H9 (cell line): ENCODE measurements at regions not wholly inside any gene's neighbourhood (a gene's known extent, or its start where the extent isn't known, plus 50 kb on each side); places are given as distances from the start of the nearest gene placed in this dataset.

Source experiments
- DNase-seq: peaks from one replicate; pipeline ENCODE4 v3.0.0-alpha.2; 2017
- H2AFZ ChIP-seq: one replicate; pipeline ENCODE4 v1.6.1; 2013; ENCODE audit warnings: mild to moderate bottlenecking, low read length, control low read depth, moderate library complexity
- H2AK5ac ChIP-seq: 2 replicates; pipeline ENCODE4 v1.6.1; 2013; ENCODE audit warnings: low read length, control low read depth, mixed read lengths; ENCODE audit not compliant: insufficient read length
- H2BK120ac ChIP-seq: one replicate; pipeline ENCODE4 v1.6.1; 2013; ENCODE audit warnings: low read depth, mild to moderate bottlenecking, low read length, control low read depth, inconsistent platforms; ENCODE audit not compliant: poor library complexity, severe bottlenecking
- H2BK12ac ChIP-seq: 2 replicates; pipeline ENCODE4 v1.6.1; 2013; ENCODE audit warnings: low read length, control low read depth, mixed read lengths, low read depth; ENCODE audit not compliant: insufficient read length
- H2BK15ac ChIP-seq: 2 replicates; pipeline ENCODE4 v1.6.1; 2013; ENCODE audit warnings: low read depth, low read length, control low read depth
- H2BK20ac ChIP-seq: one replicate; pipeline ENCODE4 v1.6.1; 2013; ENCODE audit warnings: low read depth, mild to moderate bottlenecking, low read length, control low read depth, inconsistent platforms; ENCODE audit not compliant: poor library complexity, severe bottlenecking
- H2BK5ac ChIP-seq: 2 replicates; pipeline ENCODE4 v1.6.1; 2013; ENCODE audit warnings: low read length, control low read depth, mixed read lengths; ENCODE audit not compliant: insufficient read length
- H3K14ac ChIP-seq: 2 replicates; pipeline ENCODE4 v1.6.1; 2013; ENCODE audit warnings: low read length, control low read depth; ENCODE audit not compliant: insufficient read depth
- H3K18ac ChIP-seq: 2 replicates; pipeline ENCODE4 v1.6.1; 2013; ENCODE audit warnings: low read depth, mild to moderate bottlenecking, mixed read lengths, low read length, control low read depth; ENCODE audit not compliant: insufficient read length
- H3K23ac ChIP-seq: 2 replicates; pipeline ENCODE4 v1.6.1; 2013; ENCODE audit warnings: low read length, control low read depth, mixed read lengths, low read depth; ENCODE audit not compliant: insufficient read length
- H3K23me2 ChIP-seq: 2 replicates; pipeline ENCODE4 v1.6.1; 2013; ENCODE audit warnings: low read depth, mild to moderate bottlenecking, mixed read lengths, low read length, control low read depth; ENCODE audit not compliant: insufficient read length, poor library complexity, severe bottlenecking
- H3K27ac ChIP-seq: 2 replicates; pipeline ENCODE4 v1.5.1; 2013; ENCODE audit warnings: low read length, control low read depth, mixed read lengths, low read depth; ENCODE audit not compliant: insufficient read length
- H3K27me3 ChIP-seq: 2 replicates; pipeline ENCODE4 v1.6.1; 2013; ENCODE audit warnings: low read length, control low read depth, inconsistent platforms; ENCODE audit not compliant: insufficient read depth
- H3K4ac ChIP-seq: 2 replicates; pipeline ENCODE4 v1.6.1; 2013; ENCODE audit warnings: low read depth, mild to moderate bottlenecking, control low read depth, inconsistent platforms, low read length, moderate library complexity
- H3K4me1 ChIP-seq: 2 replicates; pipeline ENCODE4 v1.6.1; 2013; ENCODE audit warnings: low read length, control low read depth, inconsistent platforms; ENCODE audit not compliant: insufficient read depth
- H3K4me2 ChIP-seq: 2 replicates; pipeline ENCODE4 v1.6.1; 2013; ENCODE audit warnings: low read length, control low read depth, mixed read lengths; ENCODE audit not compliant: insufficient read length, insufficient read depth
- H3K56ac ChIP-seq: 2 replicates; pipeline ENCODE4 v1.6.1; 2013; ENCODE audit warnings: low read depth, mild to moderate bottlenecking, mixed read lengths, low read length, control low read depth; ENCODE audit not compliant: insufficient read length
- H3K79me1 ChIP-seq: 2 replicates; pipeline ENCODE4 v1.6.1; 2013; ENCODE audit warnings: low read depth, mild to moderate bottlenecking, moderate library complexity, low read length, control low read depth, inconsistent platforms; ENCODE audit not compliant: insufficient read depth, poor library complexity, severe bottlenecking
- H3K79me2 ChIP-seq: 2 replicates; pipeline ENCODE4 v1.6.1; 2013; ENCODE audit warnings: low read length, control low read depth, inconsistent platforms; ENCODE audit not compliant: insufficient read depth
- H3K9ac ChIP-seq: 2 replicates; pipeline ENCODE4 v1.6.1; 2013; ENCODE audit warnings: low read length, control low read depth, mixed read lengths; ENCODE audit not compliant: insufficient read length; ENCODE audit errors: extremely low read depth
- H3K9me3 ChIP-seq: one replicate; pipeline ENCODE4 v1.6.1; 2013; ENCODE audit warnings: low read depth, low read length, inconsistent platforms; ENCODE audit not compliant: control insufficient read depth
- H3T11ph ChIP-seq: one replicate; pipeline ENCODE4 v1.6.1; 2013; ENCODE audit warnings: mild to moderate bottlenecking, low read length, control low read depth, inconsistent platforms
- H4K20me1 ChIP-seq: one replicate; pipeline ENCODE4 v1.6.1; 2013; ENCODE audit not compliant: control insufficient read depth, insufficient read length, insufficient read depth
- H4K5ac ChIP-seq: 2 replicates; pipeline ENCODE4 v1.6.1; 2013; ENCODE audit warnings: low read depth, mild to moderate bottlenecking, mixed read lengths, low read length, control low read depth; ENCODE audit not compliant: insufficient read length
- H4K8ac ChIP-seq: replicated peaks from 2 replicates; pipeline ENCODE4 v1.6.1; 2013; ENCODE audit warnings: low read length, control low read depth, mixed read lengths, low read depth; ENCODE audit not compliant: insufficient read length
- H4K91ac ChIP-seq: 2 replicates; pipeline ENCODE4 v1.6.1; 2013; ENCODE audit warnings: low read depth, mild to moderate bottlenecking, moderate library complexity, mixed read lengths, low read length, control low read depth; ENCODE audit not compliant: insufficient read length
- H3K27ac Mint-ChIP-seq, 3 experiments: 2 replicates in 2 of 3; 3 replicates in 1 of 3; pipeline ENCODE4 v1.8.0; 2020 to 2021; ENCODE audit warnings: mixed read lengths in 3 of 3, mild to moderate bottlenecking in 1 of 3, moderate library complexity in 1 of 3
- H3K27me3 Mint-ChIP-seq: 2 replicates; pipeline ENCODE4 v1.8.0; 2021; ENCODE audit warnings: low read depth, mild to moderate bottlenecking, moderate library complexity, mixed read lengths
- H3K36me3 Mint-ChIP-seq, 3 experiments: 2 replicates in 2 of 3; 3 replicates in 1 of 3; pipeline ENCODE4 v1.8.0; 2020 to 2021; ENCODE audit warnings: low read depth in 3 of 3, mixed read lengths in 3 of 3; ENCODE audit not compliant: insufficient read depth in 1 of 3
- H3K4me1 Mint-ChIP-seq, 2 experiments: 2 replicates each; pipeline ENCODE4 v1.8.0; 2020; ENCODE audit warnings: mixed read lengths in 2 of 2
- H3K4me3 Mint-ChIP-seq, 2 experiments: 2 replicates in 1 of 2; 3 replicates in 1 of 2; pipeline ENCODE4 v1.8.0; 2020 to 2021; ENCODE audit warnings: mild to moderate bottlenecking in 2 of 2, mixed read lengths in 2 of 2, moderate library complexity in 1 of 2
- H3K9me3 Mint-ChIP-seq, 2 experiments: 2 replicates in 1 of 2; 3 replicates in 1 of 2; pipeline ENCODE4 v1.8.0; 2020; ENCODE audit warnings: mild to moderate bottlenecking in 2 of 2, mixed read lengths in 2 of 2, moderate library complexity in 1 of 2
- WGBS: extraction: QIAGEN DNeasy Blood & Tissue Kit; methylation state at CpG from one replicate; pipeline ENCODE4 v1.1.7; 2013; ENCODE audit warnings: missing lambda C conversion rate, low lambda C conversion rate, mixed read lengths; ENCODE audit not compliant: insufficient read length; ENCODE audit errors: extremely low coverage; 5-methylcytosine and 5-hydroxymethylcytosine counted together
- TF ChIP-seq, protein P1 (sequence below): fragments of 200-600 bp; sonication (generic); conservative IDR thresholded peaks from 3 replicates; pipeline ENCODE4 v1.8.0; 2021; ENCODE audit warnings: antibody characterized with exemption, mild to moderate bottlenecking

DNA sequence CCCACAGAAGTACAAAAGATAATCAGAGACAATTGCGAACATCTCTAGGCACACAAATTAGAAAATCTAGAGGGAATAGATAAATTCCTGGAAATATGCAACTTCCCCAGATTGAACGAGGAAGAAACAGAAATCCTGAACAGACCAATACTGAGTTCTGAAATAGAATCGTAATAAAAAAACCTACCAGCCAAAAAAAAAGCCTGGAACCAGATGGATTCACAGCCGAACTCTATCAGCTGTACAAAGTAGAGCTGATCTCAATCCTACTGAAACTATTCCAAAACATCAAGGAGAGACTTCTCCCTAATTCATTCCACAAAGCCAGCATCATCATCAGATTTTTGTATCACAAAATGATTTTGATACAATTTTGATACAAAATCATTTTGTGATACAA is 206.4 kb downstream of the REEP3 start:
- H3K27ac ChIP-seq, result no peak overlapping the region
- WGBS, result no CpG with 5 or more reads among the region's 4 CpGs
- no peak overlapping the region for H3K18ac ChIP-seq
- H3K4me3 Mint-ChIP-seq, result no peak overlapping the region
- no peak overlapping the region for H3K56ac ChIP-seq
- H3K79me1 ChIP-seq, result no peaks in the 10 kb centered on the region
- H3K9me3 Mint-ChIP-seq, result no peaks in the 10 kb centered on the region
- no peak overlapping the region for H2BK15ac ChIP-seq
- no peak overlapping the region for H3K4me2 ChIP-seq
- H3K14ac ChIP-seq, result no peak overlapping the region
- no peaks in the 10 kb centered on the region; a peak in 1 of 7 replicates for H3K36me3 Mint-ChIP-seq
- no peak overlapping the region for H2BK12ac ChIP-seq
- H3K27me3 Mint-ChIP-seq, result peaks cover under 1% of the 10 kb centered on the region; the same call in 1 of the 2 replicates
- no peak overlapping the region for H3K9ac ChIP-seq
- H2BK20ac ChIP-seq, result no peak overlapping the region
- H3K27me3 ChIP-seq, result no peaks in the 10 kb centered on the region
- H3K23me2 ChIP-seq, result no peaks in the 10 kb centered on the region
- H3K4ac ChIP-seq, result no peak overlapping the region
- no peak overlapping the region for H4K5ac ChIP-seq
- no peak for DNase-seq
- H2BK5ac ChIP-seq, result no peak overlapping the region
- H2AK5ac ChIP-seq, result no peak overlapping the region
- no peak overlapping the region for H2BK120ac ChIP-seq
- no peaks in the 10 kb centered on the region for H3K4me1 Mint-ChIP-seq
- H3T11ph ChIP-seq, result no peak overlapping the region
- no peaks in the 10 kb centered on the region for H4K20me1 ChIP-seq
- H4K8ac ChIP-seq, result no peak overlapping the region
- no peak overlapping the region for H3K23ac ChIP-seq
- no peaks in the 10 kb centered on the region for H3K9me3 ChIP-seq
- no peak overlapping the region for H2AFZ ChIP-seq
- no peak overlapping the region for H4K91ac ChIP-seq
- TF ChIP-seq, protein P1, sequence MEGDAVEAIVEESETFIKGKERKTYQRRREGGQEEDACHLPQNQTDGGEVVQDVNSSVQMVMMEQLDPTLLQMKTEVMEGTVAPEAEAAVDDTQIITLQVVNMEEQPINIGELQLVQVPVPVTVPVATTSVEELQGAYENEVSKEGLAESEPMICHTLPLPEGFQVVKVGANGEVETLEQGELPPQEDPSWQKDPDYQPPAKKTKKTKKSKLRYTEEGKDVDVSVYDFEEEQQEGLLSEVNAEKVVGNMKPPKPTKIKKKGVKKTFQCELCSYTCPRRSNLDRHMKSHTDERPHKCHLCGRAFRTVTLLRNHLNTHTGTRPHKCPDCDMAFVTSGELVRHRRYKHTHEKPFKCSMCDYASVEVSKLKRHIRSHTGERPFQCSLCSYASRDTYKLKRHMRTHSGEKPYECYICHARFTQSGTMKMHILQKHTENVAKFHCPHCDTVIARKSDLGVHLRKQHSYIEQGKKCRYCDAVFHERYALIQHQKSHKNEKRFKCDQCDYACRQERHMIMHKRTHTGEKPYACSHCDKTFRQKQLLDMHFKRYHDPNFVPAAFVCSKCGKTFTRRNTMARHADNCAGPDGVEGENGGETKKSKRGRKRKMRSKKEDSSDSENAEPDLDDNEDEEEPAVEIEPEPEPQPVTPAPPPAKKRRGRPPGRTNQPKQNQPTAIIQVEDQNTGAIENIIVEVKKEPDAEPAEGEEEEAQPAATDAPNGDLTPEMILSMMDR, result no peak
- H3K79me2 ChIP-seq, result no peaks in the 10 kb centered on the region
- H3K27ac Mint-ChIP-seq, result no peak overlapping the region
- H3K4me1 ChIP-seq, result no peaks in the 10 kb centered on the region
